Psoas muscle (tissue), 7 donors: ENCODE measurements at regions not wholly inside any gene's neighbourhood (a gene's known extent, or its start where the extent isn't known, plus 50 kb on each side); places are given as distances from the start of the nearest gene placed in this dataset.

ENCODE experiments used
- ATAC-seq, 4 donors: fragments of 200-7000 bp; cut with Tn5 transposase; one replicate each; pipeline ENCODE4 v1.9.1; 2020; ENCODE audit warnings: moderate library complexity in 3 of 4, mild to moderate bottlenecking in 2 of 4
- DNase-seq, 2 donors: peaks; one replicate each; pipeline ENCODE4 v3.0.0-alpha.2; 2020
- H3K27ac ChIP-seq: fragments of 200-600 bp; one replicate; pipeline ENCODE4 v1.8.0; 2022
- H3K27me3 ChIP-seq, 3 donors: fragments of 200-600 bp in 1 of 3; one replicate each; pipeline versions ENCODE4 v1.6.1 to v1.8.0; 2013 to 2022; ENCODE audit warnings: low read length in 2 of 3, mild to moderate bottlenecking in 2 of 3, moderate library complexity in 1 of 3; ENCODE audit not compliant: insufficient read depth in 3 of 3
- H3K36me3 ChIP-seq, 2 donors: fragments of 200-600 bp in 1 of 2; one replicate each; pipeline versions ENCODE4 v1.6.1 to v1.8.0; 2013 to 2022; ENCODE audit warnings: low read depth in 1 of 2, mild to moderate bottlenecking in 1 of 2, moderate library complexity in 1 of 2; ENCODE audit not compliant: insufficient read depth in 1 of 2
- H3K4me1 ChIP-seq: fragments of 200-600 bp; one replicate; pipeline ENCODE4 v1.8.0; 2022
- H3K4me3 ChIP-seq: fragments of 200-600 bp; one replicate; pipeline ENCODE4 v1.8.0; 2022; ENCODE audit warnings: mild to moderate bottlenecking
- H3K9me3 ChIP-seq: fragments of 200-600 bp; one replicate; pipeline ENCODE4 v1.8.0; 2022
- CTCF ChIP-seq: fragments of 200-600 bp; IDR thresholded peaks from one replicate; pipeline ENCODE4 v1.8.0; 2022; ENCODE audit warnings: antibody characterized with exemption
- WGBS, 3 donors: extraction: QIAGEN DNeasy Blood & Tissue Kit; methylation state at CpG; one replicate each; pipeline versions ENCODE4 v1.1.6 to v1.1.7; 2013; 5-methylcytosine and 5-hydroxymethylcytosine counted together
- intact Hi-C, 2 donors: fragments of 100-400 bp; cut with DNase I; formaldehyde crosslinking; loops; one replicate each; pipeline versions ENCODE4 v1.11.0 to v1.14.2; 2022
- donor health status: healthy with polysubstance abuse.
- donor health status: DM: no; HTN: no; CAD: no; lungs with moderate emphysema.
- donor health status: Bipolar disorder and iron deficiency.
- donor health status: healthy.
- donor health status: DM: yes; HTN: yes; CAD: no.
- donor health status: DM: no; HTN: no; CAD: no.
- donor health status: DM: yes; HTN: yes; CAD: no.

DNA sequence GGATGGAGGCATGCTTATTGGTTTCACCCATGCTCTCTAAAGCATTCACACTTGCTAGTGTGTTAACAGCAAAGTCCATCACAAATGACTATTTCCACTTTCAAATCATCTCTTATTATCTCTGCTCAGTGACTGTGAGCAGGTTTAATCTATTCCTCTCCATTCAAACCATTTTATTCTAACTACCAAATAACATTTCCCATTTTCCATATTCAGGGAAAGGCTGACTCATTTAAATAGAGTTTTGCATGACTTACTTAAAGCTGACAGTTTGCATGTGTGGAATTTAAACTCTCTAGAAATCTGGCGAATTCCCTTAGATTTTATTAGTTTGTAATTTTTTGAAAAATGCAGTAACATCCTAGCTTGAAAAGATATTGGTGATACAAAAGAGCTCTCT is 615.7 kb upstream of the LRRC4C start:
- Histone ChIP-seq H3K27ac (no peak overlapping the region), H3K4me3 (no peak overlapping the region), H3K36me3 (no peaks in the 10 kb centered on the region), H3K27me3 (no peaks in the 10 kb centered on the region), H3K9me3 (no peaks in the 10 kb centered on the region), H3K4me1 (no peaks in the 10 kb centered on the region)
- no peak for ATAC-seq
- 80 to 93% (median 84%) methylated on average over 1 of the region's 1 CpG for WGBS, 3 donors
- no peak for TF ChIP-seq CTCF
- no peak for DNase-seq
- intact Hi-C loops = no loop called here

DNA sequence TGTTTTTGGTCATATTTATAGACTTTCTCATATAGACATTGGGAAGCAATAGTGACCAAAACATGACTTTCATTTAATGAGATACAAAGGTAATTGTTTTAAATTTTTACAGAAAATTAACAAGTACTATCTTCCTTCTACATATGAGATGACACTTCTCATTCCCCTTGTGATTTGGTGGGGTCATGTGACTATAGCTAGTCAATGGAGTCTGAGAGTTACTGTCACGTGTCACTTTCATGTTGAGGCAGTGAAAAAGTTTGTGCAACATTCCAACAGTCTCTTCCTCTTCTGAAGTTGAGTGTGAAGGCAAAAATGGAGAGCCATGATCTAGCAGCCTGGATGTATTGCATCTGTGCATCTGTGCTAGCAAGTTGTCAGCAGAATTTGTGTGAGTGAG is 618.3 kb upstream of the LRRC4C start:
- 55 to 77% (median 75%) methylated on average over 1 of the region's 1 CpG for WGBS, 3 donors
- Histone ChIP-seq H3K27me3 (no peaks in the 10 kb centered on the region), H3K9me3 (no peaks in the 10 kb centered on the region), H3K4me3 (no peak overlapping the region), H3K4me1 (no peaks in the 10 kb centered on the region), H3K27ac (no peak overlapping the region), H3K36me3 (no peaks in the 10 kb centered on the region)
- intact Hi-C loops = no loop called here
- DNase-seq = no peak
- TF ChIP-seq CTCF = no peak
- ATAC-seq = no peak

DNA sequence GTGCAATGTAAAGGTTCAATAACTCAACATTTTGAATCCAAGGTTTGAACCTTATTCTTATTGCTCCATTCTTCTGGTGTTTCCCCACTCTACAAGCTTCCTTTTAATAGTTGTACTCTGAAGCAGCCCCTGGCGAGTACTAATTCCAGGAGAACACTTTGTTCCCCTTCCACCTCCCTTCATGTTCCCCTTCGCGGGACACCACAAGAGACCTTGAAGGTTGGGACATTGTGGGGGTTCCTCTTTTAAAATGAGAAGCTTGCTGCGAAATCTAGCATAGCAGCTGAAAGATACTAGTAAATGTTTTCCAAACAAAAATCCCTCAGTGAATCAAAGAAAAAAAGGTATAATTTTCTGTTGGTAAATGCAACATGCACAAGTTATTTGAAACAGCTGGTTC is 626.3 kb upstream of the LRRC4C start:
- no peak for ATAC-seq
- TF ChIP-seq CTCF = no peak
- Histone ChIP-seq H3K27me3 (no peaks in the 10 kb centered on the region), H3K27ac (no peak overlapping the region), H3K36me3 (no peaks in the 10 kb centered on the region), H3K4me1 (no peaks in the 10 kb centered on the region), H3K9me3 (no peaks in the 10 kb centered on the region), H3K4me3 (no peak overlapping the region)
- DNase-seq = no peak
- WGBS, 3 donors = 71 to 81% (median 78%) methylated on average over 4 of the region's 4 CpGs
- intact Hi-C loops = no loop called here

GRCh38 chr11:42093541-42093940 is 634.1 kb upstream of the LRRC4C start:
- H3K36me3 ChIP-seq = no peaks in the 10 kb centered on the region
- intact Hi-C loops = no loop called here
- no peak for DNase-seq
- no peak overlapping the region for H3K4me3 ChIP-seq
- WGBS, 3 donors = 70 to 77% (median 74%) methylated on average over 3 of the region's 3 CpGs
- no peak for ATAC-seq
- H3K27me3 ChIP-seq = no peaks in the 10 kb centered on the region
- no peak overlapping the region for H3K27ac ChIP-seq
- no peaks in the 10 kb centered on the region for H3K4me1 ChIP-seq
- no peak for TF ChIP-seq CTCF
- H3K9me3 ChIP-seq = no peaks in the 10 kb centered on the region

- intact Hi-C loops = no loop called here
- no peak for TF ChIP-seq CTCF
- Histone ChIP-seq H3K4me3 (no peak overlapping the region), H3K27me3 (no peaks in the 10 kb centered on the region), H3K9me3 (no peaks in the 10 kb centered on the region), H3K4me1 (no peaks in the 10 kb centered on the region), H3K36me3 (no peaks in the 10 kb centered on the region), H3K27ac (no peak overlapping the region)
- ATAC-seq (no peak), DNase-seq (no peak)
- 44 to 67% (median 45%) methylated on average over 1 of the region's 1 CpG for WGBS, 3 donors
Observed at GRCh38 chr11:42098075-42098474, 638.6 kb upstream of the LRRC4C start.
